ENCODE measurements at regions not wholly inside any gene's neighbourhood (a gene's known extent, or its start where the extent isn't known, plus 50 kb on each side); places are given as distances from the start of the nearest gene placed in this dataset.

DNA sequence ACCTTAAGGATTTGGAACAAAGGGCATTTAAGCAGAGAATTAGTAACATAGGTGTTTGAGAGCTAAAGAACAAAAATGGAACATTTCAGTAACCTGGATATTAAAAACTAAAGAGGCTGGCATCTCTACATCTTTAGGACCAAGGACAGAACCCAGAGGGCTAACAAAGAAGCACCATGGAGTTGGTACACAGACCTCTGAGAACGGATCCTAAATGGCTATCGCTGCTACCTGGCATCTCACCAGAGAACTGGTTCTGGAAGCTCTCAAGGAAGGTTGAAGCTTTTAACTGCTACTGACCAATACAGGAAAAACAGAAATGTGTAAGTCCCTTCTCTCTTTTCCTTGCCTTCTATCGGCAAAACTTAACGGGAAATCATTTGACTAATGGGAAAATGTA, 118.4 kb upstream of the TLL1 start:
- H4K20me1 ChIP-seq (ENCODE audit: insufficient read depth, low read length), result no peaks in the 10 kb centered on the region
- H3K79me2 ChIP-seq (ENCODE audit: insufficient read depth, low read length), result no peaks in the 10 kb centered on the region
- TF ChIP-seq, protein P1, sequence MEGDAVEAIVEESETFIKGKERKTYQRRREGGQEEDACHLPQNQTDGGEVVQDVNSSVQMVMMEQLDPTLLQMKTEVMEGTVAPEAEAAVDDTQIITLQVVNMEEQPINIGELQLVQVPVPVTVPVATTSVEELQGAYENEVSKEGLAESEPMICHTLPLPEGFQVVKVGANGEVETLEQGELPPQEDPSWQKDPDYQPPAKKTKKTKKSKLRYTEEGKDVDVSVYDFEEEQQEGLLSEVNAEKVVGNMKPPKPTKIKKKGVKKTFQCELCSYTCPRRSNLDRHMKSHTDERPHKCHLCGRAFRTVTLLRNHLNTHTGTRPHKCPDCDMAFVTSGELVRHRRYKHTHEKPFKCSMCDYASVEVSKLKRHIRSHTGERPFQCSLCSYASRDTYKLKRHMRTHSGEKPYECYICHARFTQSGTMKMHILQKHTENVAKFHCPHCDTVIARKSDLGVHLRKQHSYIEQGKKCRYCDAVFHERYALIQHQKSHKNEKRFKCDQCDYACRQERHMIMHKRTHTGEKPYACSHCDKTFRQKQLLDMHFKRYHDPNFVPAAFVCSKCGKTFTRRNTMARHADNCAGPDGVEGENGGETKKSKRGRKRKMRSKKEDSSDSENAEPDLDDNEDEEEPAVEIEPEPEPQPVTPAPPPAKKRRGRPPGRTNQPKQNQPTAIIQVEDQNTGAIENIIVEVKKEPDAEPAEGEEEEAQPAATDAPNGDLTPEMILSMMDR (IDR thresholded peaks at IDR 0.05; ENCODE audit: low read length), result no peak
- TF ChIP-seq EZH2 (IDR thresholded peaks at IDR 0.05; ENCODE audit: borderline replicate concordance, low read length), result no peak
- H3K27ac ChIP-seq (ENCODE audit: low read depth, low read length, poor library complexity, severe bottlenecking), result no peak overlapping the region
- no peaks in the 10 kb centered on the region for H3F3A ChIP-seq (ENCODE audit: insufficient read depth, low read length)
- no peak overlapping the region for H2AFZ ChIP-seq (ENCODE audit: low read length)
- H3K4me3 ChIP-seq (ENCODE audit: low read depth, low read length, poor library complexity, severe bottlenecking), result no peak overlapping the region
- no peaks in the 10 kb centered on the region for H3K9me2 ChIP-seq (ENCODE audit: low read depth, low read length)
- no peaks in the 10 kb centered on the region for H3K9me3 ChIP-seq (ENCODE audit: low read length)
- no peak overlapping the region for H3K4me2 ChIP-seq (ENCODE audit: low read length)
- H3K36me3 ChIP-seq (ENCODE audit: insufficient read depth, low read length), result no peaks in the 10 kb centered on the region
- H3K9ac ChIP-seq (ENCODE audit: low read length), result no peak overlapping the region
- no peaks in the 10 kb centered on the region for H3K4me1 ChIP-seq (ENCODE audit: insufficient read depth, low read length, severe bottlenecking)
- no peaks in the 10 kb centered on the region for H3K27me3 ChIP-seq (ENCODE audit: insufficient read depth, low read length)

DNA sequence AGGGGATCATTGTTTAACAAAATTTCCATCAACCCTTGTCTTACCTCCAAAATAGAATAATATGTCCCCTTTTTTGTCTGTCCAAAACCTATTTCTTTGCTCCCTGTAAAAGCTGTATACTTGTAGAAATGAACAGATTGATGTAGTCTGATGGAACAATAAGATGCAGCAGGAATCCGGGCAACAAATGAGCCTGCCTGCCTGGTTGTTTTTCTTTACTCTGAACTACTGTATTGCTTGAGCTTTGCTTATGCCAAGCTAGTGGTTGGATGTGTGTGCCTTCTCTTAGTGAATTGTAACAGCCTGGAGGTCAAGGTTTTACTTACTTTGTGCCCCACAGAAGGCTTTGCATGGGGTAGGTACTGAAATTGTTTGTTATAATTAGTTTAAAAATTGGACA, 116.2 kb upstream of the TLL1 start:
- Histone ChIP-seq H3K79me2 (ENCODE audit: insufficient read depth, low read length) (no peaks in the 10 kb centered on the region), H3K27ac (ENCODE audit: low read depth, low read length, poor library complexity, severe bottlenecking) (no peak overlapping the region), H3K4me2 (ENCODE audit: low read length) (no peak overlapping the region), H3K9ac (ENCODE audit: low read length) (no peak overlapping the region), H3K9me3 (ENCODE audit: low read length) (no peaks in the 10 kb centered on the region), H4K20me1 (ENCODE audit: insufficient read depth, low read length) (no peaks in the 10 kb centered on the region), H3K9me2 (ENCODE audit: low read depth, low read length) (no peaks in the 10 kb centered on the region), H2AFZ (ENCODE audit: low read length) (no peak overlapping the region), H3F3A (ENCODE audit: insufficient read depth, low read length) (no peaks in the 10 kb centered on the region), H3K4me3 (ENCODE audit: low read depth, low read length, poor library complexity, severe bottlenecking) (no peak overlapping the region), H3K4me1 (ENCODE audit: insufficient read depth, low read length, severe bottlenecking) (no peaks in the 10 kb centered on the region), H3K27me3 (ENCODE audit: insufficient read depth, low read length) (0 out of 2 replicates have a peak, but pooled peaks cover 3% of the 10 kb centered on the region), H3K36me3 (ENCODE audit: insufficient read depth, low read length) (no peaks in the 10 kb centered on the region)
- TF ChIP-seq EZH2 (IDR thresholded peaks at IDR 0.05; ENCODE audit: borderline replicate concordance, low read length), result no peak
- TF ChIP-seq, protein P1 (IDR thresholded peaks at IDR 0.05; ENCODE audit: low read length), result no peak

GRCh38 chr4:165757451-165757850, 115.6 kb upstream of the TLL1 start:
- no peak overlapping the region for H2AFZ ChIP-seq (ENCODE audit: low read length)
- H3K9me3 ChIP-seq (ENCODE audit: low read length), result no peaks in the 10 kb centered on the region
- H3K4me2 ChIP-seq (ENCODE audit: low read length), result no peak overlapping the region
- H3K9ac ChIP-seq (ENCODE audit: low read length), result no peak overlapping the region
- no peaks in the 10 kb centered on the region for H3K36me3 ChIP-seq (ENCODE audit: insufficient read depth, low read length)
- no peaks in the 10 kb centered on the region for H3K79me2 ChIP-seq (ENCODE audit: insufficient read depth, low read length)
- no peaks in the 10 kb centered on the region for H3K4me1 ChIP-seq (ENCODE audit: insufficient read depth, low read length, severe bottlenecking)
- H3K9me2 ChIP-seq (ENCODE audit: low read depth, low read length), result no peaks in the 10 kb centered on the region
- 0 out of 2 replicates have a peak, but pooled peaks cover 3% of the 10 kb centered on the region for H3K27me3 ChIP-seq (ENCODE audit: insufficient read depth, low read length)
- no peak for TF ChIP-seq EZH2 (IDR thresholded peaks at IDR 0.05; ENCODE audit: borderline replicate concordance, low read length)
- TF ChIP-seq, protein P1 (IDR thresholded peaks at IDR 0.05; ENCODE audit: low read length), result no peak
- no peaks in the 10 kb centered on the region for H3F3A ChIP-seq (ENCODE audit: insufficient read depth, low read length)
- no peaks in the 10 kb centered on the region for H4K20me1 ChIP-seq (ENCODE audit: insufficient read depth, low read length)
- no peak overlapping the region for H3K27ac ChIP-seq (ENCODE audit: low read depth, low read length, poor library complexity, severe bottlenecking)
- no peak overlapping the region for H3K4me3 ChIP-seq (ENCODE audit: low read depth, low read length, poor library complexity, severe bottlenecking)
